ENCODE measurements at regions not wholly inside any gene's neighbourhood (a gene's known extent, or its start where the extent isn't known, plus 50 kb on each side); places are given as distances from the start of the nearest gene placed in this dataset.

GRCh38 chr2:151085181-151085611, 176.5 kb downstream of the RBM43 start:
- H3K4me3 ChIP-seq (ENCODE audit: low read depth, low read length), result no peak overlapping the region
- TF ChIP-seq MAX (IDR thresholded peaks at IDR 0.05; ENCODE audit: low read depth, low read length), result no peak
- no peak for TF ChIP-seq POLR2A (IDR thresholded peaks at IDR 0.05; ENCODE audit: extremely low read depth, insufficient read length)
- TF ChIP-seq CTCF (IDR thresholded peaks at IDR 0.05; ENCODE audit: low read depth, low read length), result no peak
- no peak for TF ChIP-seq MYC (IDR thresholded peaks at IDR 0.05; ENCODE audit: low read depth, low read length)
- no peak for DNase-seq (ENCODE audit: low read depth)

- DNase-seq (ENCODE audit: low read depth), result no peak
- no peak for TF ChIP-seq POLR2A (IDR thresholded peaks at IDR 0.05; ENCODE audit: extremely low read depth, insufficient read length)
- TF ChIP-seq MAX (IDR thresholded peaks at IDR 0.05; ENCODE audit: low read depth, low read length), result no peak
- no peak for TF ChIP-seq CTCF (IDR thresholded peaks at IDR 0.05; ENCODE audit: low read depth, low read length)
- no peak for TF ChIP-seq MYC (IDR thresholded peaks at IDR 0.05; ENCODE audit: low read depth, low read length)
- H3K4me3 ChIP-seq (ENCODE audit: low read depth, low read length), result no peak overlapping the region
These were observed 177.5 kb downstream of the RBM43 start for GRCh38 chr2:151083856-151084795.

GRCh38 chr2:151078889-151079288, 182.8 kb downstream of the RBM43 start:
- TF ChIP-seq MAX (IDR thresholded peaks at IDR 0.05; ENCODE audit: low read depth, low read length) (no peak), MYC (IDR thresholded peaks at IDR 0.05; ENCODE audit: low read depth, low read length) (no peak), CTCF (IDR thresholded peaks at IDR 0.05; ENCODE audit: low read depth, low read length) (no peak), POLR2A (IDR thresholded peaks at IDR 0.05; ENCODE audit: extremely low read depth, insufficient read length) (no peak)
- no peak overlapping the region for H3K4me3 ChIP-seq (ENCODE audit: low read depth, low read length)
- DNase-seq (ENCODE audit: low read depth), result no peak

GRCh38 chr2:151071906-151072305, 189.8 kb downstream of the RBM43 start:
- TF ChIP-seq POLR2A (IDR thresholded peaks at IDR 0.05; ENCODE audit: extremely low read depth, insufficient read length) (no peak), MAX (IDR thresholded peaks at IDR 0.05; ENCODE audit: low read depth, low read length) (no peak), MYC (IDR thresholded peaks at IDR 0.05; ENCODE audit: low read depth, low read length) (no peak), CTCF (IDR thresholded peaks at IDR 0.05; ENCODE audit: low read depth, low read length) (no peak)
- DNase-seq (ENCODE audit: low read depth), result no peak
- H3K4me3 ChIP-seq (ENCODE audit: low read depth, low read length), result no peak overlapping the region

GRCh38 chr2:151071382-151071781, 190.3 kb downstream of the RBM43 start:
- peak; percentile 21 for DNase-seq (ENCODE audit: low read depth)
- H3K4me3 ChIP-seq (ENCODE audit: low read depth, low read length), result no peak overlapping the region
- TF ChIP-seq CTCF (IDR thresholded peaks at IDR 0.05; ENCODE audit: low read depth, low read length), result no peak
- TF ChIP-seq MAX (IDR thresholded peaks at IDR 0.05; ENCODE audit: low read depth, low read length), result no peak
- no peak for TF ChIP-seq POLR2A (IDR thresholded peaks at IDR 0.05; ENCODE audit: extremely low read depth, insufficient read length)
- no peak for TF ChIP-seq MYC (IDR thresholded peaks at IDR 0.05; ENCODE audit: low read depth, low read length)

Data from NB4 (cell line).